Liver (tissue), 3 donors: ENCODE measurements at regions not wholly inside any gene's neighbourhood (a gene's known extent, or its start where the extent isn't known, plus 50 kb on each side); places are given as distances from the start of the nearest gene placed in this dataset.

Experiments
- EGR1 ChIP-seq, 2 donors: IDR thresholded peaks; 2 replicates each; pipeline ENCODE4 v1.6.1; 2016 to 2018; ENCODE audit warnings: antibody characterized with exemption in 2 of 2, low read depth in 2 of 2
- RAD21 ChIP-seq, 2 donors: IDR thresholded peaks; 2 replicates each; pipeline ENCODE4 v1.6.1; 2016; ENCODE audit warnings: antibody characterized with exemption in 2 of 2, mild to moderate bottlenecking in 2 of 2
- SP1 ChIP-seq: IDR thresholded peaks from 2 replicates; pipeline ENCODE4 v1.6.1; 2018; ENCODE audit warnings: antibody characterized with exemption, mild to moderate bottlenecking
- YY1 ChIP-seq: IDR thresholded peaks from 2 replicates; pipeline ENCODE4 v1.6.1; 2016; ENCODE audit warnings: antibody characterized with exemption, mild to moderate bottlenecking
- TF ChIP-seq, protein P1 (sequence below): IDR thresholded peaks from 2 replicates; pipeline ENCODE4 v1.6.1; 2016; ENCODE audit warnings: antibody characterized with exemption
- TF ChIP-seq, protein P2 (sequence below): fragments of 150-350 bp; IDR thresholded peaks from 2 replicates; pipeline ENCODE4 v1.5.1; 2017; ENCODE audit warnings: improper control_type of control experiment, low read depth, low read length; ENCODE audit not compliant: missing input control
- TF ChIP-seq, protein P3 (sequence below): IDR thresholded peaks from 2 replicates; pipeline ENCODE4 v1.6.1; 2016; ENCODE audit warnings: antibody characterized with exemption, mild to moderate bottlenecking
- TF ChIP-seq, protein P4 (sequence below): IDR thresholded peaks from 2 replicates; pipeline ENCODE4 v1.6.1; 2016; ENCODE audit warnings: antibody characterized with exemption
- donor health status: healthy.
- donor health status: healthy.

DNA sequence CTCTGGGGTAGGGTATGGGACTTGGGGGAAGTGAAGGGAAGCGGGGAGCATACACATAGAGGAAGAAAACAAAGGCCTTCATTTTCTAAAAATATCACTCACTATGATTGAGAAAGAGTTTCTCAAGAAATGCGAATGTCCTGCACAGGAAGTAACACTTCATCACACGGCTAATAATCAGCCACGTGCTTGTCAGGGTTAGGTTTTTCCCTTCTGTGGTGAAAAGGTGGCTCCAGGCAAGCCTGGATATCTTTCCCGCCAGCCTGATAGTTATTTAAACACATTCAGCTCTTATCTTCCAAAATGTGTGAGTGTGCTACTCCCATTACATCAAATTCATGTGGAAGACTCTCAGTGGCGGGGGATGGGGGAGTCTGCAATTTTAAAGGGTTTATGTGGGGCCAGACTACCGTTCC lies 166.4 kb upstream of the ADO start:
- TF ChIP-seq, protein P1, sequence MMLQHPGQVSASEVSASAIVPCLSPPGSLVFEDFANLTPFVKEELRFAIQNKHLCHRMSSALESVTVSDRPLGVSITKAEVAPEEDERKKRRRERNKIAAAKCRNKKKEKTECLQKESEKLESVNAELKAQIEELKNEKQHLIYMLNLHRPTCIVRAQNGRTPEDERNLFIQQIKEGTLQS = no peak
- TF ChIP-seq, protein P2, sequence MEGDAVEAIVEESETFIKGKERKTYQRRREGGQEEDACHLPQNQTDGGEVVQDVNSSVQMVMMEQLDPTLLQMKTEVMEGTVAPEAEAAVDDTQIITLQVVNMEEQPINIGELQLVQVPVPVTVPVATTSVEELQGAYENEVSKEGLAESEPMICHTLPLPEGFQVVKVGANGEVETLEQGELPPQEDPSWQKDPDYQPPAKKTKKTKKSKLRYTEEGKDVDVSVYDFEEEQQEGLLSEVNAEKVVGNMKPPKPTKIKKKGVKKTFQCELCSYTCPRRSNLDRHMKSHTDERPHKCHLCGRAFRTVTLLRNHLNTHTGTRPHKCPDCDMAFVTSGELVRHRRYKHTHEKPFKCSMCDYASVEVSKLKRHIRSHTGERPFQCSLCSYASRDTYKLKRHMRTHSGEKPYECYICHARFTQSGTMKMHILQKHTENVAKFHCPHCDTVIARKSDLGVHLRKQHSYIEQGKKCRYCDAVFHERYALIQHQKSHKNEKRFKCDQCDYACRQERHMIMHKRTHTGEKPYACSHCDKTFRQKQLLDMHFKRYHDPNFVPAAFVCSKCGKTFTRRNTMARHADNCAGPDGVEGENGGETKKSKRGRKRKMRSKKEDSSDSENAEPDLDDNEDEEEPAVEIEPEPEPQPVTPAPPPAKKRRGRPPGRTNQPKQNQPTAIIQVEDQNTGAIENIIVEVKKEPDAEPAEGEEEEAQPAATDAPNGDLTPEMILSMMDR = no peak
- no peak for TF ChIP-seq EGR1 (IDR thresholded peaks at IDR 0.05; ENCODE audit: low read depth in 2 of 2)
- TF ChIP-seq SP1 = no peak
- no peak for TF ChIP-seq RAD21 (IDR thresholded peaks at IDR 0.05)
- TF ChIP-seq, protein P3, sequence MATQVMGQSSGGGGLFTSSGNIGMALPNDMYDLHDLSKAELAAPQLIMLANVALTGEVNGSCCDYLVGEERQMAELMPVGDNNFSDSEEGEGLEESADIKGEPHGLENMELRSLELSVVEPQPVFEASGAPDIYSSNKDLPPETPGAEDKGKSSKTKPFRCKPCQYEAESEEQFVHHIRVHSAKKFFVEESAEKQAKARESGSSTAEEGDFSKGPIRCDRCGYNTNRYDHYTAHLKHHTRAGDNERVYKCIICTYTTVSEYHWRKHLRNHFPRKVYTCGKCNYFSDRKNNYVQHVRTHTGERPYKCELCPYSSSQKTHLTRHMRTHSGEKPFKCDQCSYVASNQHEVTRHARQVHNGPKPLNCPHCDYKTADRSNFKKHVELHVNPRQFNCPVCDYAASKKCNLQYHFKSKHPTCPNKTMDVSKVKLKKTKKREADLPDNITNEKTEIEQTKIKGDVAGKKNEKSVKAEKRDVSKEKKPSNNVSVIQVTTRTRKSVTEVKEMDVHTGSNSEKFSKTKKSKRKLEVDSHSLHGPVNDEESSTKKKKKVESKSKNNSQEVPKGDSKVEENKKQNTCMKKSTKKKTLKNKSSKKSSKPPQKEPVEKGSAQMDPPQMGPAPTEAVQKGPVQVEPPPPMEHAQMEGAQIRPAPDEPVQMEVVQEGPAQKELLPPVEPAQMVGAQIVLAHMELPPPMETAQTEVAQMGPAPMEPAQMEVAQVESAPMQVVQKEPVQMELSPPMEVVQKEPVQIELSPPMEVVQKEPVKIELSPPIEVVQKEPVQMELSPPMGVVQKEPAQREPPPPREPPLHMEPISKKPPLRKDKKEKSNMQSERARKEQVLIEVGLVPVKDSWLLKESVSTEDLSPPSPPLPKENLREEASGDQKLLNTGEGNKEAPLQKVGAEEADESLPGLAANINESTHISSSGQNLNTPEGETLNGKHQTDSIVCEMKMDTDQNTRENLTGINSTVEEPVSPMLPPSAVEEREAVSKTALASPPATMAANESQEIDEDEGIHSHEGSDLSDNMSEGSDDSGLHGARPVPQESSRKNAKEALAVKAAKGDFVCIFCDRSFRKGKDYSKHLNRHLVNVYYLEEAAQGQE = no peak
- TF ChIP-seq YY1 = no peak
- TF ChIP-seq, protein P4, sequence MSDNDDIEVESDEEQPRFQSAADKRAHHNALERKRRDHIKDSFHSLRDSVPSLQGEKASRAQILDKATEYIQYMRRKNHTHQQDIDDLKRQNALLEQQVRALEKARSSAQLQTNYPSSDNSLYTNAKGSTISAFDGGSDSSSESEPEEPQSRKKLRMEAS = no peak
